ENCODE measurements at regions not wholly inside any gene's neighbourhood (a gene's known extent, or its start where the extent isn't known, plus 50 kb on each side); places are given as distances from the start of the nearest gene placed in this dataset.

DNA sequence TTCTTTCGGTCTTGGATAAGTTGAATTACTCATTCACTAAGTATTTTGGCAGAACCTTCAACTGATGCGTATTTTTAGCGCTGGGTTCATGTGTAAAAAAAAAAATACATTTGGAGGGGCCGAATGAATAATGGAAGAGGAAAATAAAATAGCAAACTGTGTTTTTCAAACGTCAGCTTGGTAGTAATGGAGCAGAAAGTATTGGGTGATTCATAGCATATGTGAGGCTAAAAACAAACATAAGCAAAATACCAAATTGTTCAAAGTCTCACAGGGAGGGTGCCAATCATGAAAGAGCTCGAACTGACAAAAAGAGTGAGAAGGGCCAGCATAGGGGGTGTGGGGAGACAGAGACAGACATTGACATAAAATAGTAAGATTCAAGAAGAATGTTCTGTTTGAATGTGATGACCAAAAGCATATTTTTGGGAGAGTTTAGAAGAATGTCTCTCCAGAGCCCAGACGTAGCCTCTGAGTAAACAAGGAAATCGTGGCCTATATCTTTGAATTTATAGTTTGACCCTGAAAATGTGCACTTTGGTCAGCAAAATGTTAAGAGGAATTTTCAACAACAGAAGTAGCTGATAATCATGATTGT, 174.9 kb upstream of the HMHB1 start:
- TF ChIP-seq CTCF (conservative IDR thresholded peaks at IDR 0.05; ENCODE audit: low read length) (no peak), EZH2phosphoT487 (IDR thresholded peaks at IDR 0.05; ENCODE audit: borderline replicate concordance) (no peak)
